ENCODE measurements at regions not wholly inside any gene's neighbourhood (a gene's known extent, or its start where the extent isn't known, plus 50 kb on each side); places are given as distances from the start of the nearest gene placed in this dataset.

- no peak for TF ChIP-seq CTCF (IDR thresholded peaks at IDR 0.05; ENCODE audit: poor library complexity, severe bottlenecking)
- TF ChIP-seq MXI1 (conservative IDR thresholded peaks at IDR 0.05; ENCODE audit: poor library complexity, severe bottlenecking): no peak
- TF ChIP-seq SMC3 (conservative IDR thresholded peaks at IDR 0.05; ENCODE audit: poor library complexity): no peak
- TF ChIP-seq POLR2AphosphoS5 (IDR thresholded peaks at IDR 0.05): no peak
- no peak for TF ChIP-seq TAF1 (IDR thresholded peaks at IDR 0.05; ENCODE audit: low read depth)
- TF ChIP-seq EP300 (conservative IDR thresholded peaks at IDR 0.05; ENCODE audit: poor library complexity, severe bottlenecking): no peak
- no peak for TF ChIP-seq EZH2 (IDR thresholded peaks at IDR 0.05; ENCODE audit: borderline replicate concordance, insufficient read depth, low read length, poor library complexity, severe bottlenecking)
- TF ChIP-seq, protein P1, sequence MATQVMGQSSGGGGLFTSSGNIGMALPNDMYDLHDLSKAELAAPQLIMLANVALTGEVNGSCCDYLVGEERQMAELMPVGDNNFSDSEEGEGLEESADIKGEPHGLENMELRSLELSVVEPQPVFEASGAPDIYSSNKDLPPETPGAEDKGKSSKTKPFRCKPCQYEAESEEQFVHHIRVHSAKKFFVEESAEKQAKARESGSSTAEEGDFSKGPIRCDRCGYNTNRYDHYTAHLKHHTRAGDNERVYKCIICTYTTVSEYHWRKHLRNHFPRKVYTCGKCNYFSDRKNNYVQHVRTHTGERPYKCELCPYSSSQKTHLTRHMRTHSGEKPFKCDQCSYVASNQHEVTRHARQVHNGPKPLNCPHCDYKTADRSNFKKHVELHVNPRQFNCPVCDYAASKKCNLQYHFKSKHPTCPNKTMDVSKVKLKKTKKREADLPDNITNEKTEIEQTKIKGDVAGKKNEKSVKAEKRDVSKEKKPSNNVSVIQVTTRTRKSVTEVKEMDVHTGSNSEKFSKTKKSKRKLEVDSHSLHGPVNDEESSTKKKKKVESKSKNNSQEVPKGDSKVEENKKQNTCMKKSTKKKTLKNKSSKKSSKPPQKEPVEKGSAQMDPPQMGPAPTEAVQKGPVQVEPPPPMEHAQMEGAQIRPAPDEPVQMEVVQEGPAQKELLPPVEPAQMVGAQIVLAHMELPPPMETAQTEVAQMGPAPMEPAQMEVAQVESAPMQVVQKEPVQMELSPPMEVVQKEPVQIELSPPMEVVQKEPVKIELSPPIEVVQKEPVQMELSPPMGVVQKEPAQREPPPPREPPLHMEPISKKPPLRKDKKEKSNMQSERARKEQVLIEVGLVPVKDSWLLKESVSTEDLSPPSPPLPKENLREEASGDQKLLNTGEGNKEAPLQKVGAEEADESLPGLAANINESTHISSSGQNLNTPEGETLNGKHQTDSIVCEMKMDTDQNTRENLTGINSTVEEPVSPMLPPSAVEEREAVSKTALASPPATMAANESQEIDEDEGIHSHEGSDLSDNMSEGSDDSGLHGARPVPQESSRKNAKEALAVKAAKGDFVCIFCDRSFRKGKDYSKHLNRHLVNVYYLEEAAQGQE (IDR thresholded peaks at IDR 0.05; ENCODE audit: borderline replicate concordance): no peak
- no peak for TF ChIP-seq RAD21 (conservative IDR thresholded peaks at IDR 0.05)
Measured at GRCh38 chr7:25349283-25350017, 121.2 kb upstream of the NPVF start.

Measured in neural cell (in vitro differentiated cells).